ENCODE measurements at regions not wholly inside any gene's neighbourhood (a gene's known extent, or its start where the extent isn't known, plus 50 kb on each side); places are given as distances from the start of the nearest gene placed in this dataset.

GRCh38 chr21:41597227-41597626 is 89.3 kb upstream of the TMPRSS2 start:
- no peak for DNase-seq (ENCODE audit: low read depth in 1 of 2, low spot score in 2 of 2)
- ChIA-PET POLR2A (ENCODE audit: partially characterized antibody) (no interaction called here), CTCF (ENCODE audit: partially characterized antibody) (interaction anchor here (1.2 to 2.2 kb wide), 2 partner anchors 8 to 314 kb away, joined by 3 to 6 read pairs; no protein-coding TSS in a partner anchor)
- no peaks in the 10 kb centered on the region for H3K79me2 ChIP-seq (ENCODE audit: control insufficient read depth in 1 of 2, insufficient read depth in 2 of 2, low read length in 2 of 2)
- H3K4me2 ChIP-seq (ENCODE audit: insufficient read depth in 1 of 2, low read depth in 2 of 2, low read length in 2 of 2) = no peak overlapping the region
- no peak overlapping the region for H2BK120ac ChIP-seq (replicated peaks; ENCODE audit: low read depth, low read length)
- H2BK5ac ChIP-seq (ENCODE audit: low read depth, low read length) = no peak overlapping the region
- WGBS, 2 experiments (ENCODE audit: extremely low coverage in 1 of 2, insufficient coverage in 1 of 2, insufficient read length in 1 of 2, insufficient replicate concordance in 2 of 2, low coverage in 1 of 2, low lambda C conversion rate in 2 of 2, missing lambda C conversion rate in 1 of 2) = 80% methylated on average over 1 of the region's 1 CpG; no CpG with 5 or more reads in 1 of the 2 experiments
- no peak overlapping the region for H3K14ac ChIP-seq (ENCODE audit: insufficient read length)
- H3K79me1 ChIP-seq (ENCODE audit: low read depth, low read length) = no peaks in the 10 kb centered on the region
- H2AFZ ChIP-seq (ENCODE audit: low read length) = no peak overlapping the region
- H3K18ac ChIP-seq (ENCODE audit: extremely low read depth, low read length) = no peak overlapping the region
- no peaks in the 10 kb centered on the region for H3K27me3 ChIP-seq (replicated peaks in 1 of 4; ENCODE audit: control insufficient read depth in 3 of 4, extremely low read depth in 1 of 4, insufficient read depth in 3 of 4, low read length in 3 of 4)
- peaks cover 4 to 16% (median 10%) of the 10 kb centered on the region in 4 experiments; a peak in 5 of 7 replicates for H3K4me1 ChIP-seq (replicated peaks in 1 of 4; ENCODE audit: control insufficient read depth in 3 of 4, insufficient read depth in 4 of 4, low read length in 3 of 4)
- H3K4ac ChIP-seq (replicated peaks; ENCODE audit: insufficient read length, low read depth, low read length) = no peak overlapping the region
- no peak overlapping the region for H4K91ac ChIP-seq (replicated peaks; ENCODE audit: insufficient read length, low read length)
- no peak overlapping the region for H3K27ac ChIP-seq (ENCODE audit: low read depth, low read length)
- H3K9ac ChIP-seq (replicated peaks in 1 of 4; ENCODE audit: extremely low read depth in 1 of 4, low read depth in 3 of 4, low read length in 3 of 4) = no peak overlapping the region
- H2AK5ac ChIP-seq (ENCODE audit: low read depth, low read length) = no peak overlapping the region
- H3K9me3 ChIP-seq (ENCODE audit: insufficient read depth in 2 of 2, low read depth in 1 of 2, low read length in 1 of 2) = no peaks in the 10 kb centered on the region
- H2BK20ac ChIP-seq (ENCODE audit: low read length) = no peak overlapping the region
- no peak overlapping the region for H2BK15ac ChIP-seq (ENCODE audit: low read length)
- no peak overlapping the region for H3K23ac ChIP-seq (ENCODE audit: insufficient read length)
- no peak overlapping the region for H4K8ac ChIP-seq (ENCODE audit: extremely low read depth, insufficient read depth, low read length)
- H3K4me3 ChIP-seq (ENCODE audit: extremely low read depth in 1 of 4, insufficient read depth in 2 of 4, low read depth in 3 of 4, low read length in 4 of 4) = no peak overlapping the region
- H3K23me2 ChIP-seq (ENCODE audit: low read depth, low read length) = no peaks in the 10 kb centered on the region
- no peaks in the 10 kb centered on the region for H4K20me1 ChIP-seq (replicated peaks in 1 of 2; ENCODE audit: control insufficient read depth in 1 of 2, insufficient read depth in 2 of 2, low read length in 2 of 2)
- no peaks in the 10 kb centered on the region for H3K36me3 ChIP-seq (ENCODE audit: control insufficient read depth in 2 of 4, insufficient read depth in 4 of 4, low read length in 3 of 4)
- no peak overlapping the region for H4K5ac ChIP-seq (ENCODE audit: insufficient read length, low read depth, low read length)
- FAIRE-seq = no peak
- H3K56ac ChIP-seq (replicated peaks; ENCODE audit: insufficient read length, low read depth, low read length) = no peak overlapping the region
- TF ChIP-seq SP4 (IDR thresholded peaks at IDR 0.05; ENCODE audit: low read length) (no peak), EP300 (IDR thresholded peaks at IDR 0.05; ENCODE audit: borderline replicate concordance in 1 of 2, low read depth in 2 of 2, low read length in 2 of 2) (no peak), CHD1 (IDR thresholded peaks at IDR 0.05; ENCODE audit: low read depth, low read length) (no peak), KDM1A (IDR thresholded peaks at IDR 0.05; ENCODE audit: borderline replicate concordance, low read length) (no peak), POLR2AphosphoS5 (IDR thresholded peaks at IDR 0.05; ENCODE audit: low read depth, low read length) (no peak), CHD2 (IDR thresholded peaks at IDR 0.05; ENCODE audit: low read length) (no peak)
- no peak overlapping the region for H2BK12ac ChIP-seq (ENCODE audit: low read depth, low read length)

Data from H1 (cell line).